ENCODE measurements at regions not wholly inside any gene's neighbourhood (a gene's known extent, or its start where the extent isn't known, plus 50 kb on each side); places are given as distances from the start of the nearest gene placed in this dataset.

DNA sequence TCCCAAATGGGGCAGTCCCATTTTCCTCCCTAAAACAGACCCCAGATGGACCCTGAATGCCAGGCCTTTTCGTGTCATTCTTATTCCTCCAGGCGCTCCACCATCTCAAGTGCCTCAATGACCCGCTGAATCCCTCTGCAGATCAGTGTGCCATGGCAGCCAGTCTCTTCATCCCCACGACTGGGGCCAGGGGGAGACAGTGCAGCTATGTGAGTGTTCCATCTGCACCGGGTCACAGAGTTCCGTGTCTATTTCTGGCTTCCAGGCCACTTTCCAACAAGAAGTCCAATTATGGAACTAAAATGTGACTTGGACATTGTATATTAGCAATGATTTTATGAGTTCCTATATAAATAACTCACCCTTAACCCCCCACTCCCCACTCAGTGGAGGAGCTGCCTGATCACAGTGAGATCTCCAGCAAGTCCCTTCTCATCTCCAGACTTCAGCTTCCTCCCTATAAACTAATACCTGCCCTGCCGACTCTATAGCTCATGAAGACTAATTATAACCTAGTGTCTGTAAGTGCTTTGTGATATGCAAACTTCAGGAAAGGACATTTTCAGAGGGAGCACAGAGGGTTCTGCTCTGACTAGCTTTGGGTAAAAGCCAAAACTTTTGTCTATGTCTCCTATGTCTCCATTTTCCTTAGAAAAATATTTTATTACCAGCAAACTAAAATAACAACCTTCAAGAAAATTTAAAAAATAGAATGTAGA lies 56.3 kb upstream of the NFASC start:
- H3F3A ChIP-seq (ENCODE audit: insufficient read depth, low read length) = no peaks in the 10 kb centered on the region
- TF ChIP-seq EZH2 (optimal IDR thresholded peaks at IDR 0.05; ENCODE audit: low read depth, low read length) (no peak), EZH2phosphoT487 (IDR thresholded peaks at IDR 0.05; ENCODE audit: low read length) (no peak)
- TF ChIP-seq, protein P1, sequence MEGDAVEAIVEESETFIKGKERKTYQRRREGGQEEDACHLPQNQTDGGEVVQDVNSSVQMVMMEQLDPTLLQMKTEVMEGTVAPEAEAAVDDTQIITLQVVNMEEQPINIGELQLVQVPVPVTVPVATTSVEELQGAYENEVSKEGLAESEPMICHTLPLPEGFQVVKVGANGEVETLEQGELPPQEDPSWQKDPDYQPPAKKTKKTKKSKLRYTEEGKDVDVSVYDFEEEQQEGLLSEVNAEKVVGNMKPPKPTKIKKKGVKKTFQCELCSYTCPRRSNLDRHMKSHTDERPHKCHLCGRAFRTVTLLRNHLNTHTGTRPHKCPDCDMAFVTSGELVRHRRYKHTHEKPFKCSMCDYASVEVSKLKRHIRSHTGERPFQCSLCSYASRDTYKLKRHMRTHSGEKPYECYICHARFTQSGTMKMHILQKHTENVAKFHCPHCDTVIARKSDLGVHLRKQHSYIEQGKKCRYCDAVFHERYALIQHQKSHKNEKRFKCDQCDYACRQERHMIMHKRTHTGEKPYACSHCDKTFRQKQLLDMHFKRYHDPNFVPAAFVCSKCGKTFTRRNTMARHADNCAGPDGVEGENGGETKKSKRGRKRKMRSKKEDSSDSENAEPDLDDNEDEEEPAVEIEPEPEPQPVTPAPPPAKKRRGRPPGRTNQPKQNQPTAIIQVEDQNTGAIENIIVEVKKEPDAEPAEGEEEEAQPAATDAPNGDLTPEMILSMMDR (IDR thresholded peaks at IDR 0.05; ENCODE audit: low read length) = no peak
- H3K36me3 ChIP-seq (replicated peaks; ENCODE audit: insufficient read depth, low read length) = no peaks in the 10 kb centered on the region
- no peak overlapping the region for H2AFZ ChIP-seq (ENCODE audit: low read length)
- H3K4me2 ChIP-seq (ENCODE audit: low read depth, low read length) = no peak overlapping the region
- no peaks in the 10 kb centered on the region for H3K27me3 ChIP-seq (replicated peaks; ENCODE audit: insufficient read depth, low read length)
- DNase-seq = no peak
- H3K27ac ChIP-seq (ENCODE audit: low read length) = no peak overlapping the region
- no peaks in the 10 kb centered on the region for H3K9me3 ChIP-seq (replicated peaks; ENCODE audit: insufficient read depth, low read length)
- H3K79me2 ChIP-seq (ENCODE audit: low read length) = no peaks in the 10 kb centered on the region
- H3K9ac ChIP-seq (ENCODE audit: low read length) = no peak overlapping the region
- H3K4me1 ChIP-seq (ENCODE audit: low read length) = no peaks in the 10 kb centered on the region
- no peak overlapping the region for H3K4me3 ChIP-seq (ENCODE audit: low read length)
- no peaks in the 10 kb centered on the region for H3K9me2 ChIP-seq (replicated peaks; ENCODE audit: insufficient read depth, low read length)
- no peaks in the 10 kb centered on the region for H4K20me1 ChIP-seq (ENCODE audit: insufficient read depth, low read length)

DNA sequence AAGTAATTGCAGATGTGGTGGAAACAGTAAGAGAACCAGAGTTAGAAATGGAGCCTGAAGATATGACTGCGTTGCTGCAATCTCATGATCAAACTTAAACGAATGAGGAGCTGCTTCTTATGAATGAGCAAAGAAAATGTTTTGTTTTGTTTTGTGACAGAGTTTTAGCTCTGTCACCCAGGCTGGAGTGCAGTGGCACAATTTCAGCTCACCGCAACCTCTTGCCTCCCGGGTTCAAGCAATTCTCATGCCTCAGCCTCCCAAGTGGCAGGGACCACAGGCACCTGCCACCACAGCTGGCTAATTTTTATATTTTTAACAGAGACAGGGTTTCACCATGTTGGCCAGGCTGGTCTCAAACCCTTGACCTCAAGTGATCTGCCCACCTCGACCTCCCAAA lies 53.3 kb upstream of the NFASC start:
- no peaks in the 10 kb centered on the region for H4K20me1 ChIP-seq (ENCODE audit: insufficient read depth, low read length)

DNA sequence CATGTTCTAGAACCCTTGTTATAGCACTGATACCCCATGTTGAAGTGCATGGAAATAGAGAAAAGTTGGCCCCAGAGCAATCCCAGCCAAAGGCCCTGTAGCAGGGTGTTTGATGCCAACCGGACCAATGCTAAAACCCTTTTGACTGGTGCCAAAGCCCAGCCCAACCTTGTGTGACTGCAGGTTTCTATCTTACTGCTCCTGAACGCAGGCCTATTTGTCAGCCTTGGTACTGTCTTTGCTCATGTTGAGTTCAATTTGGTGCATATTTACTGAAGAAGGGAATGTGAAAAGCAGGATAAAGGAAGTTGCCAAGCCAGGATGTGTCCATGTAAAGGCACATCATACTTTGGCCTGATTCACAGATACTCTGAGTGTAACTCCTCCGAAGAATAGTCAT lies 51.7 kb upstream of the NFASC start:
- Histone ChIP-seq H3K4me3 (ENCODE audit: low read length) (no peak overlapping the region), H3K4me2 (ENCODE audit: low read depth, low read length) (no peak overlapping the region), H3K27ac (ENCODE audit: low read length) (no peak overlapping the region), H3K27me3 (replicated peaks; ENCODE audit: insufficient read depth, low read length) (no peaks in the 10 kb centered on the region), H3K9me2 (replicated peaks; ENCODE audit: insufficient read depth, low read length) (no peaks in the 10 kb centered on the region), H3K36me3 (replicated peaks; ENCODE audit: insufficient read depth, low read length) (no peaks in the 10 kb centered on the region), H3K4me1 (ENCODE audit: low read length) (no peaks in the 10 kb centered on the region), H3F3A (ENCODE audit: insufficient read depth, low read length) (no peaks in the 10 kb centered on the region), H3K9me3 (replicated peaks; ENCODE audit: insufficient read depth, low read length) (no peaks in the 10 kb centered on the region), H3K79me2 (ENCODE audit: low read length) (no peaks in the 10 kb centered on the region), H2AFZ (ENCODE audit: low read length) (no peak overlapping the region), H3K9ac (ENCODE audit: low read length) (no peak overlapping the region), H4K20me1 (ENCODE audit: insufficient read depth, low read length) (no peaks in the 10 kb centered on the region)
- TF ChIP-seq EZH2 (optimal IDR thresholded peaks at IDR 0.05; ENCODE audit: low read depth, low read length) (no peak), EZH2phosphoT487 (IDR thresholded peaks at IDR 0.05; ENCODE audit: low read length) (no peak)
- TF ChIP-seq, protein P1 (IDR thresholded peaks at IDR 0.05; ENCODE audit: low read length) = no peak
- DNase-seq = no peak

More for the DNA sequence above, 53.3 kb upstream of the NFASC start:
- H3K9me3 ChIP-seq (replicated peaks; ENCODE audit: insufficient read depth, low read length) = no peaks in the 10 kb centered on the region
- H3F3A ChIP-seq (ENCODE audit: insufficient read depth, low read length) = no peaks in the 10 kb centered on the region
- H3K27ac ChIP-seq (ENCODE audit: low read length) = no peak overlapping the region
- H3K9me2 ChIP-seq (replicated peaks; ENCODE audit: insufficient read depth, low read length) = no peaks in the 10 kb centered on the region
- no peak overlapping the region for H3K4me3 ChIP-seq (ENCODE audit: low read length)
- TF ChIP-seq, protein P1 (IDR thresholded peaks at IDR 0.05; ENCODE audit: low read length) = no peak
- TF ChIP-seq EZH2phosphoT487 (IDR thresholded peaks at IDR 0.05; ENCODE audit: low read length) = no peak
- no peak for TF ChIP-seq EZH2 (optimal IDR thresholded peaks at IDR 0.05; ENCODE audit: low read depth, low read length)
- no peaks in the 10 kb centered on the region for H3K79me2 ChIP-seq (ENCODE audit: low read length)
- H3K27me3 ChIP-seq (replicated peaks; ENCODE audit: insufficient read depth, low read length) = no peaks in the 10 kb centered on the region
- no peaks in the 10 kb centered on the region for H3K36me3 ChIP-seq (replicated peaks; ENCODE audit: insufficient read depth, low read length)
- no peak overlapping the region for H3K4me2 ChIP-seq (ENCODE audit: low read depth, low read length)
- no peaks in the 10 kb centered on the region for H3K4me1 ChIP-seq (ENCODE audit: low read length)
- H2AFZ ChIP-seq (ENCODE audit: low read length) = no peak overlapping the region
- DNase-seq = no peak
- H3K9ac ChIP-seq (ENCODE audit: low read length) = no peak overlapping the region

All from MM.1S (cell line).